Hepatic stellate cell (primary cell): ENCODE measurements at regions not wholly inside any gene's neighbourhood (a gene's known extent, or its start where the extent isn't known, plus 50 kb on each side); places are given as distances from the start of the nearest gene placed in this dataset.

Source experiments
- DNase-seq: peaks from one replicate; pipeline ENCODE4 v3.0.0; 2011; ENCODE audit warnings: low spot score

DNA sequence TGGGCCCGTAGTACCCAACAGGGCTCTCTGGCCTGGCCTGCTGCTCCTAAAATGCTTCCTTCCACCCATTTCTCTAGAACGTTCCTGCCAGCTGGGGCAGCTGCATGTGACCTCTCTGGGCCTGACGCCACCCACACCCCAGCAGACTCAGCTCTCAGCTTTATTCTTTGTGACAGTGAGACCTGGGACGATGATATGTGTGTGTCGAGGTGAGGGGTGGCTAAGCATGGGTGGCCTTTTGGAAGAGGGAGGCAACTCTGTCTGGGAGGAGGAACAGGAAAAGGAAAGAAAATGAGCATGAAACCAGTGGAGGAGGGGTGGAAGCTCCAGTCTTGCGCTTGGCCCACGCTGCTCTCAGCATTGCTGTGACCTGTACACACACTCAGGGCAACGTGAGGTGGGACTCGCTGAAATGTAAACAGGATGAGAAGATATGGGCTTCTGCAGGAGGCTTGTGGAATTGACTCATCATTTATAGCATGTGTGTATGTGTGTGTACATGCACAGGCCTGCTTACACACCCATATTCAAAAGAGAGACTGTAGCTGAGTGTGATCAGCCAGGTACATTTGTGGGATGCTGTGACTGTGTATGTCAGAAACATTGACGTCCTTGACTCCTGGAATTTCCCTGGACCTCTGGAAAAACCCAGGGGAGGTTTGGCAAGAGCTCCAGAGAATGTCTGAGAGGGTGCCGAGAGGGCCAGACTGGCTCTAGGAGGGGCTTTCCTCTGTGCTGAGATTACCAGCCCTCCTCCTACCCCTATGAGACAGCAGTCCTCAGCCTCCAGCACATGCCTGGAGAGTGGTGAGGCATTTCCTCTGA lies 137.9 kb downstream of the PJA1 start:
- DNase-seq = no peak

- no peak for DNase-seq
Observed at GRCh38 chrX:69025802-69026301, 139.4 kb downstream of the PJA1 start.

- no peak for DNase-seq
Observed at GRCh38 chrX:69024931-69025330, 140.3 kb downstream of the PJA1 start.

- DNase-seq = no peak
Observed at GRCh38 chrX:69024161-69024736, 141.0 kb downstream of the PJA1 start.

GRCh38 chrX:69022430-69022829 lies 142.8 kb downstream of the PJA1 start:
- no peak for DNase-seq

DNA sequence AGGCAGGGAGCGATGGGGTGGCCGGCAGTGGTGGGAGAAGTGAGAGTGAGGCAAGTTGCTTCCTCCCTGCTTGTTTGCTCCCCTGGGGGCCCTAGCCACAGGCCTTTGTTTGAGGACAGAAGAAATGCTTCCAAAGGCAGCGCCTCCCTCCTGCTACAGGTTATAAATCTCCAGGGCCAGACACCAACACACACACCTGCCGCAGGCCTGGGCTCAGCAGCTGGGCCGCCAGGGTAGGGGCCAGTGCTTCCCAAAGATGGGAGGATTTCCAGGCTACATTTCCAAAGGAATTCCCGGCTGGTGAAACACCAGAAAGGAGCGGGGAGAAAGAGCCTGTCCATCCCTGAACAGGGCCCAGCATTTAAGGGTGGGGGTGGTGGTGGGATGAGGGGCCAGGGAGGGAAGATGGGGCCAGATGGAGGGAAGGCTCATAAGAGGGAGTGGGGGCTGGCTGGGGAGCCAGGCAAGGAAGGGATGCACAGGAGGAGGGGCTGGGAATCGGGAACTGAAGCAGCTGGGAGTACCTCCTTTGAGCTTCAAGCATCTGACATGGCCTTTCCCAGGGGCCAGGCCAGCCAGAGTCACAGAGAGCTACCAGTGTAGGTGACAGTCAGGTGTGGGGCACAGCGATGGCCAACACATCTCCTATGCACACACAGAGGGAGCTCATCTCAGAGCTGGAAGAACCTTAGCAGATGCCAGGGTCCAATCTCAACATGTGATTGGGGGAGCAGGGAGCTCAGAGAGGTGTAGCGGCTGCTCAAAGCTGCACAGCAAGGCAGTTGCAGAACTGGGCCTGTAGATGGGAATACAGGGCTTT lies 143.9 kb downstream of the PJA1 start:
- DNase-seq = no peak

- DNase-seq = no peak
Observed at GRCh38 chrX:69020316-69020715, 144.9 kb downstream of the PJA1 start.

DNA sequence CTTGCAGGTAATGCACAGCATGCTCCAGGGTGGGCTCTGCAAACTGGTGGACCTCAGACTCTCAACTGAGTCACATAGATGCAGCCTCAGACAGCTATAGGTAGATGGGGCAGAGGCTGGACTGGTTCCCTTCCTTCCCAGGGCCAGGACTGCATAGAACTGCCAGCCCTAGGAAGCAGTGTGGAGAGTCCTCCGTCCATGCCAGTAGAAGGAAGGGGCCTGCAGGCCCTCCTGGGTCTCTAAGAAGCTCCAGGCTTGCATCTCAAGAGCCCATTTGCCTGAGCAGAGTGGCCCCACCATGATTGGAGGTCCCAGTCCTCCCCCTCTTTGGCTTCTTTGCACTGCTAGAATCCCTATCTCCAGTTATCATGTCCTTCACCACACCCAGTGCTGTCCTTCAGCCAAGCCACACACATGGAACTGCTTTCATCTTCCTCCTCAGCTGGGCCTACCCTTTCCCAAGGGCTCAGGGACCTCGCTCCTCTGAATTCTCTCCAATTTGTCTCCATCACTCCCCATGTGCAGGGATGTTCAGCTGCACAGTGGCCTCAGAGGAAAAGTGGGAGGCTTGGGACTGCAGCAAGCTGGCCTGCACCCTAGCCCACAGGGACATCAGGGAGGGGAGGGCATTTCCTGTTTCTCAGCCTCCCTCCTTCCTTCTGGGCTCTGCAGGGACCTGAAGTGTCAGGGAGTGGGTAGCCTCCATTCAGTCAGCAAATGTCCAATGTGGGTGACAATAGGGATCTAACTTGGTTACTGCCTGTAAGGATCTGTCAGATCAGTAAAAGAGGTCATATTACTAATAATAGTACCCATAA lies 146.0 kb downstream of the PJA1 start:
- no peak for DNase-seq

DNA sequence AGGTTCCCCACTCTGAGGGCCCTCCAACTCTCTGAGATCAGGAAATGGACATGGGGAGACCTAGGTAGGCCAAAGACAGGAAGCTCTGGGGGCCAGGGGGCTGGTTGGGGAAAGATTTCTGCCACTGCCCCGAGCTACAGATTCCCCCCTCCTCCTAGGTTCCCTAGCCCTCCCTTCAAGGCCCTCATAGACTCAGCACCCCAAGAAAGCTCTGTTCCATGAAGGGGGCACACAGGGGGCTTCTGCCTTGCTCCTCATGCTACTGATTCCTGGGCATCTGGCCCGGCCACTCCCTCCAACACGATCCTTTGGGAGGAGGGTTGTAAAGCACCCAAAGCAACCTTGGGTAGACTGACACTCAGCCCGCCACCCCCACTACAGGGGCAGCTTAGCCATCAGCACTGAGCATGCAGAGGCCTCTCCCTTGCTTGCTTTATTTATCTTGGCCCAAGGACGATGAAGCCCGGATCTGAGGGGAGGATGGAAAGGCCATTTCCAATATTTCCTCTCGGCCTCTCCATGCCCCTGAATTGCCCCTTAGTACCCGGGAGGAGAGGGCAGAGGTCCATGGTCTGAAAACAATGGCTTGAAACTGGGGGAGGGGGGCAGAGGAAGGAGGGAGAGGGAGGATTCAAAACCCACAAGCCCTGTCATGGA lies 146.7 kb downstream of the PJA1 start:
- DNase-seq = no peak

GRCh38 chrX:69016293-69016941 lies 148.8 kb downstream of the PJA1 start:
- DNase-seq = no peak

DNA sequence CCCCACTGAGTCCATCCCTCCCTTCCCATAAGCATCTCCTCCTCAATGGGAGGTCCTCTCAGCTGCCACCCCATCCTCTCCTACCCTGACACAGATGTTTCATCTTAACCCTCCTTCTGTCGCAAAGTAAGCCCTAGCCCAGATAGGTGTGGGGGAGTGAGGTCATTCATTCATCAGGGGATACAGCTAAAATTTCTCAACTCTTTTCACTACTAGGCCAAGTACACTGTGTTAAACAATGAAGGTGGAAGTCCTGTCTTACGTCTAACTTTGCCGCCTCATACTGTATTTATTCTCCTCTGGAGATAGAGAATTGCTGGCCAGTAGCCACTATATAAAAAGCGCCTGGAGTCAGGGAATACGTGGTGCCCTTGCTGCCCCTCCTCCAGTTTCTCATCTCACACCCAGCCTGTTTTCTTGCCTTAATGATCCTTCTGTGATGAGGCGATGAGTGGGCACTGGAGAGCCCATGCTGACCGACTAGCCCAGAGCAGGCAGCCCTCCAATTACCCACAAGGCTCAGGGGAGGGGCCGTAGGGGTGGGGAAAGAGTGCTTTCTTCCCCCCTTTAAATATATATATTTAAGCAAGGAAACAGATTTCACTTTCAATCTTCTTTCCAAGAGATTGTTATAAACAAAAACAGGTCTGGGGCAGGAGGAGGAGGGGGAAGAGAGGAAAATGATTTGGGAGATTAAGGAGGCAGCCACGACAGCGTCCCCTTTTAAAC lies 149.5 kb downstream of the PJA1 start:
- no peak for DNase-seq

- DNase-seq = no peak
Observed at GRCh38 chrX:69015156-69015555, 150.1 kb downstream of the PJA1 start.

DNA sequence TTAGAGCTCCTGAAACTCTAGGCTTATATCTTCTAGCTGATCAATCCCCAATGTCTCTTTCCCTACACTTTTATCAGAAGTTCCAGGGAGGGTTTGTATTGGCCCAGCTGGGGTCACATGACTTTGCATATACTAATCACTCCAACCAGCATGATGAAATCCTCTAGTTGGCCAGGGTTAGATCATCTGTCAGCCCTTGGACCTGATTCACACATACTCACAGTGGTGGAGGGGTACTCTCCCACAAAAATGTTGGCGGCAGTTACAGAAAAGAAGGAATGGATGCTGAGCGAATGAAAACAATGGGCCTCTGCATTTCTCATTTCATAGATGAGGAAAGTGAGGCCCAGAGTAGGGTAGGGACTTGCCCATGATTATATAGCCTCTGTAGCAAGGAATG lies 151.1 kb downstream of the PJA1 start:
- no peak for DNase-seq

DNA sequence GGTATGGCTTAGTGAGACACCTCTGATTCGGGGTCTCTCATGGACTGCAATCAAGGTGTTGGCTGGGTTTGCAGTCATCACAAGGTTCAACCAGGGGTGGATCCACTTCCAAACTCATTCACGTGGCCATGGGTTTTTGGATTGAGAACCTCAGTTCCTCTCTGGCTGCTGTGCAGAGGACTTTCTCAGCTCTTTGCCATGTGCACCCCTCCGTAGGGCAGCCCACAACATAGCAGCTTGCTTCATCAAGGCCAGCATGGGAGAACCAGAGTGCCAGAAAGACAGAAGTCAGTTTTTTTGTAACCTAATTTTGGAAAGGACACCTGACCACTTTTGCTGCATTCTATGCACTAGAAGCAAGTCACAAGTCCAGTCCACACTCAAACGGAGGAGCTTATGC lies 154.9 kb downstream of the PJA1 start:
- DNase-seq = no peak

GRCh38 chrX:69000877-69001276 lies 164.4 kb downstream of the PJA1 start:
- DNase-seq = no peak

- DNase-seq = no peak
Observed at GRCh38 chrX:68999931-69000330, 165.3 kb downstream of the PJA1 start.

DNA sequence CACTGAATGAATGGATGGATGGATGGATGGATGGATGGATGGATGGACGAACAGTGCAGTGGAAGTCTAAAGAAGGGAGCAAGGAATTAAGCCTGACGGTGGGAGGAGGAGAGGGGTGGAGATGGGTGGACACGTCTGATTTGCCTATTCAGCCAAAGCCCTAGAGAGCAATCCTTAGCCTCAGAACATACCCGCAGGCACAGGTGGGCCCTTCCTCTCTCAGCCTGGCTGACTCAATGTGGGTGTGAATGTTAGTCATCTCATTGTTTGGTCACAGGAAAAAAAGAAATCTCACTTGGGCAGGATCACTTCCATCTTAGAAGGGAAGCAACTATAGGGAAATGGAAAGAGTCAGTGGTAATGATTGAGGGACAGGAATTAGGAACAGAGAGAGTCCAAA lies 165.9 kb downstream of the PJA1 start:
- no peak for DNase-seq

- DNase-seq = no peak
Observed at GRCh38 chrX:68998716-68999115, 166.5 kb downstream of the PJA1 start.

DNA sequence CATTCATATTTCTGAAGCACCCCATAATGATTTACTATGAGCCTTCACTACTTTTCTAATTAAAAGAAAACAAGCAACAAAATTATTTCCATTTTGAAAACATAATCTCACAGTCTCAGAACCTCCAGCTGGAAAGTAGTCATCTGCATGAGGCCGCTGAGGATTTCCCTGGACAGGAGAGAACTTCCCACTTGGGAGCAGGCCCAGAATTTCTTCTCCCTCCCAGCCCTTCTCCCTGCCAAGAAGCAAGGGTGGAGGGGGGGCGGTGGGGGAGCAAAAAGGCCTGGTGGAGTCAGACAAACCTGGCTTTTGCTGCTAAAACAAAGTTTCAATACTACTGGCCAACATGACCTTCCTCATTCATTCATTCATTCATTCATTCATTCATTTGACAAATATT lies 167.3 kb downstream of the PJA1 start:
- DNase-seq = no peak

GRCh38 chrX:68997511-68997910 lies 167.7 kb downstream of the PJA1 start:
- DNase-seq = no peak
